Skeletal muscle cell (primary cell): ENCODE measurements at regions not wholly inside any gene's neighbourhood (a gene's known extent, or its start where the extent isn't known, plus 50 kb on each side); places are given as distances from the start of the nearest gene placed in this dataset.
A peak's percentile ranks its signal among the peaks of the same experiment; 100 is the strongest.

Source experiments
- DNase-seq: peaks from one replicate; pipeline ENCODE4 v3.0.0-alpha.2; 2010; ENCODE audit warnings: low read depth
- H3K4me3 ChIP-seq: 2 replicates; pipeline ENCODE4 v1.5.1; 2011; ENCODE audit warnings: low read depth, mild to moderate bottlenecking, control low read depth, low read length, moderate library complexity

DNA sequence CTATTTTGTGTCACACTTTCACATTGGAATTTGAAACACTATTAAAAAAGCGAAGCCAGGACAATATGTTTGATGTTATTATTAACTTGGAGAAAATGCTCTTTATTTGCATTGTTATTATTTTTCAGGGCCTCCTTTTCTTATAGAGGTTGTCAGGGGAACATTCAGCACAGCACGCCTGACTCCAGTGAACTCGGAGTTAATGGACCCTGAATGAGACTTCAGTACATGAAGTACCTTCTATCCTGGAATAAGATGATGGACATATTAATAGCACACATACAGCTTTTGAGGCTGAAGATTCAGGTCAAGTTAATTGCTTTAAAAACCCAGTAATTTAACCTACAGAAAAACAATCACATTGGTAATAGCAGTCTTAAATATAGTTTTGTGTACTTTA, 652.9 kb downstream of the SEMA5A start:
- no peak overlapping the region for H3K4me3 ChIP-seq
- no peak for DNase-seq

DNA sequence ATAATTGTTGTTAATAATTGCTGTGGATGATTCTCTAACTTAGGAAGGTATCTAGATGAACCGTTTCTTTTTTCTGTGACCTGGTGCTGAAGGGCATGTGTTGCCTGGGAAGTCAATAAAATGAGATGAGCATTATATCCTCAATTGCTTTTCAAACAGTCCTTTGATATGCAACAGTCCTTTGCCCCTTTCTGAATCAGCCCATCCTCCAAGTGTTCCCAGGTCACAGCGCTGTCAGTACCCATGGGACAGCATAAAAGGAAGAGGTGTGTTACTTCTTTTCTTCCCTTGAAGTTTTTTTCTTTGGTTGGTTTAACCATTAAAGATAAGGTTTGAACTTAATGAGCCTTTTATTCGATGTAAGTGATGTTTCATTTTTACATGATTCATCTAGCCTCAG, 651.8 kb downstream of the SEMA5A start:
- H3K4me3 ChIP-seq: no peak overlapping the region
- DNase-seq: no peak

DNA sequence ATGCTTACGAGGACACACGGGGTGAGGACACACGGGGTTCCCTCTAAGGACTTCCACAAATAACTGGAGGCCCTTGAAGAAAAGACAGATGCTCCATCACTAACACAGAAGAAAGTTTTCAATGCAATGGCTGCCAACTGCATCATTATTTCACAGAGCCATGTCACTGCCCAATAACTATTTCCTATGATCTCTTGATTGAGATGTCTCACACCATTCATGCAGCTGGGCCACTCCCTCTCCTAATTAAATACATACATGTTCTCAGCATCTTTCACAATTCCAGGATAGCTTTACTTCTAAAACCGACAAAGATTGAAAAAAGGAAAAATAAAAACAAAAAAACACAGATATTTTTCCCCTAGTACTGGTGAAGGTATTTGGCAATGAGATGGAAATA, 650.8 kb downstream of the SEMA5A start:
- no peak for DNase-seq

DNA sequence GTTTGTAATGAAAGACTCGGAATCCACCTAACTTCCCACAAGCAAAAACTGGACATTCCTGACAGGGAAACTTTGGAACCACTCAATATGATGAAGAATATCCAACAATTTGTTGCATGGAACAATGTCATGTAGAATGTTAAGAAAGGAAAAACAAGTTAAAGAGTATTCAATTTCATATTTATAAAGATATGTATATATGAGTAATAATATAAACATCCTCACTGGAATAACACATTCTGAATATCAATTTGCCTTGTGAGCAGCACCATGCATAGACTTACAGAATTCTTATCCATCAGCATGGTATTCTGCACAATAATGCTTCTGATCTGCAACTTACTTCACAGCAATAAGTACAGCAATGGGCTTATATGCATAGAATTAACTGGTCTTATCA, 650.3 kb downstream of the SEMA5A start:
- H3K4me3 ChIP-seq: no peak overlapping the region
- DNase-seq: no peak

More for the DNA sequence above, 650.8 kb downstream of the SEMA5A start:
- H3K4me3 ChIP-seq: no peak overlapping the region

DNA sequence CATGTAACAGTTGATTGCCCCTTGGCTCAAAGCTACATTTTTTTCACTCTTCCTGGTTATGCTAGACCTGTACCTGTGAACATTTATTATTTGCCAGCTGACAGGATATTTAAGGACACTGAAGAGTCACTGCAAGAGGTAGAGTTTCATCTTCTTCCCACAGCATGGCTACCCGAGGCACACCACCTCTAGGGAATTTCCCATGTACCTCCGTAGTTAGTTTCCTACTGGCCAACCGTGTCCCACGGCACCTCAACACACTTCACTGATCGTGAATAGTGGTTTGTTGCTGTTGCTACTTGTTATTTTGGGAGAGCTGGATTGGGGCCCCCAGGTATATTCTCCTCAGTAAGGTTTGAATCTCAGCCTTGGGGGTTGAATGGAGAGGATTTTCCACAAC, 648.6 kb downstream of the SEMA5A start:
- H3K4me3 ChIP-seq: no peak overlapping the region
- DNase-seq: no peak

DNA sequence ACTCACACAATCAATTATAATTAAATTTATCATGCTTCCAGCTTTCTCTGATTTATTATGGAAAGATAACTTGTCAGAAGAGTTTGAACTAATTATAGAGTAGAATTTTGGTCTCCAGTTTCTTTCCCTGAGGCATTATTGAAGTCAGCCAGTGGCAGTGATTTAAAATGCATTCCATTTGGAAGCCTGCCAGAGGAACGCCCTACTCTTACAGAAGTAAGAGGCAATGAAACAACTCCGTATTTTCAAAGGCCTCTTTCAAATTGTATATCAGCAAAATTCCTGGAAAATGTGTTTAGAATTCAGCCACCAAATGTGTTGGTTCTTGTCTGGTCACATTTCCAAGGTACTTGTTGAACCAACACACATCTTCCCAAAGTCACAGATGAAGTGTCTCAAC, 640.9 kb downstream of the SEMA5A start:
- H3K4me3 ChIP-seq: no peak overlapping the region
- DNase-seq: peak; percentile 34

DNA sequence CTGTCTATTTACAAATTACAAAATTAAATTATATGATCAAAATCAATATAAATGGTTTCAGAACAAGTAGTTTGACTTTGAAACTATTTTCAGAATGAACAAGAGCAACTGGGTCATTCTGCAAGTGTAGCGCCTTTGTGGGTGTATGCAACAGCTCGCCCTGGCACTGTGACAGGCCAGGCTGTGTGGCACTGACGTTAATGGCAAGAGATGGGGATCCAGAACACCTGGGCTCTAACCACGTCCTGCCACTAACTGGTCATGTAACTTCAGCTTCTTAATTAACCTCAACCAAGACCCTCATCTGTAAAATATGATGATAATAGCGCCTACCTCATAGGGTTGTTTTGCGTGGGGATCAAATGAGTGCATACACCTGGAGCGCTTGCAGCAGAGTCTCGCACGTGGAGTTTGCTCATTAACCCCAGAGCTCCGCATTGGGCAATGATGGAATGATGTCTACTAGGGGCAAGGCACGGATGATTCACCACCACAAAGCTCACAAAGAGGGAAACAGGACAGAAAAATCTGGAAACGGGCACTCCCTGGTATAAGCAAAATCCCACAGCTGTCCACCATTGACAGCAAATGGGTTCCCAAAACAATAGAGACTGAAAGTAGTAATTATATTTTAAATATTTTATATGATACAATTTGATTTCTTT, 639.4 kb downstream of the SEMA5A start:
- no peak overlapping the region for H3K4me3 ChIP-seq
- DNase-seq: peak; percentile 36

DNA sequence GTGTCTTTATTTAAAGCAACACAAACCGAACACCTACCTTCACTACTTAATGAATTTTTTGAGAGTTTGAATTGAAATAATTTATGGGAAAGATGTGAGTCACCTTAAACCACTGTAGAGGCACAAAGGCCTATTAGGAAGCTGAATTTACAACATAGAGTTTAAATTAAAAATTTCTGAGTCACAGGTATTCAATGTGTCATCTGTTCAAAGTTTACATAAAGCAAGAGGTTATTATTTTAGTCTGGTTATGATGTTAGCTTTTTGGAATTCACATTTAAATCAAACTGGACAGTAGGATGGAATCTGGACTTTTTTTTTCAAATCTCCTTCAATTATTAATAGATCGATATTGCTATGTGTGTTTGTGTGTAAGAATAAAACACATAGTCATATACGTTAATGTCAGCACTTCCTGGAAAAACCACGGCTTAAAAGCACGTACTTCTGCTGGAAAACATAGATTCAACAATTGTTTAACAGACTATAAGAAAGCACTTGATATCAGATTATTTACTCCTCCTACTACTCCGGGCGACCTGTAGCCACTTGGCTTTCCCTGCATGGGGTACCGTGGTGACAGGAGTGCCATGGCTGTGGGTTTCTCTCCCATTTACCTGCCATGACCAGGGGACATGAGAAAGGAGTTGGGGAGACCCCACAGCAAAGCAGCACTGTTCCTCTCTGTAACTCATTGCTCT, 638.6 kb downstream of the SEMA5A start:
- DNase-seq: peak; percentile 31
- H3K4me3 ChIP-seq: no peak overlapping the region

DNA sequence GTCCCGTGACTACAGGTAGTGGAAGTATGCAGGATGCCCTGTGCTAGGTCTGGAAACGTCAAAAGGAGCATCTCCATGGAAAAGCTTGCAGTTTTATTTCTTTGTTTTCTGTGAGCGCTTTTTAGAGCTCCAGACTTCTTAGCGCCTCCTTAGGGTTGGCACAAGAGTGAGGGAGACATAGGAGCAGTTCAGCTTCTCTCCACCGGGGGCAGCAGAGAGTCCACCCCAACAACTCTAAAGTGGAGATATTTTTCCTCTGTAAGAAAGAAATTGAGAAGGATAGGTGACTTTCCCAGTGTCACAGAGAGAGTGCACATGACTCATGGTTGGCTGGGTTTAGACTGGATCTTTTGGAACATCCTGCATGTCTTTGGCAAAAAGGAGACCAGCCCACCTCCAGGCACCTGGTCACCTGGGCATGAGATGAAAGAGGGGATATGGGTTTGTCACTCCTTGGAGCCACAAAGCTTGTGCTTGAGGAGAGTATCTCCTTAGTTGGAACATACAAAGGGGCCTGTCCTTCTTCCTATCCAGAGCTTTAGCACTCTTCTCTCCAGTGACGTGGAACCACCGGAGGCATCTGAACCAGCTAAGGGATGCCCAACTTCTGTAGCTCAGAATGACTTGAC, 637.7 kb downstream of the SEMA5A start:
- DNase-seq: no peak
- H3K4me3 ChIP-seq: no peak overlapping the region

DNA sequence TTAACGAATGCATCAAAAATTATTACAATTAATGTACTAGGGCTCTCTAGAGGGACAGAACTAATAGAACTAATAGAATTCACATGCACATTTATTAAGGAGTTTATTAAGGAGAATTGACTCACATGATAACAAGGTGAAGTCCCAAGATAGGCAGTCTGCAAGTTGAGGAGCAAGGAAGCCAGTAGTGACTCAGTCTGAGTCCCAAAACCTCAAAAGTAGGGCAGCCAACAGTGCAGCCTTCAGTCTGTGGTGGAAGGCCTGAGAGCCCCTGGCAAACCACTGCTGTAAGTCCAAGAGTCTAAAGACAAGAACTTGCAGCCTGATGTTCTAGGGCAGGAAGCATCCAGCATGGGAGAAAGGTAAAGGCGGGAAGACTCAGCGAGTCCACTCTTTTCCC, 633.8 kb downstream of the SEMA5A start:
- no peak for DNase-seq
- H3K4me3 ChIP-seq: no peak overlapping the region

DNA sequence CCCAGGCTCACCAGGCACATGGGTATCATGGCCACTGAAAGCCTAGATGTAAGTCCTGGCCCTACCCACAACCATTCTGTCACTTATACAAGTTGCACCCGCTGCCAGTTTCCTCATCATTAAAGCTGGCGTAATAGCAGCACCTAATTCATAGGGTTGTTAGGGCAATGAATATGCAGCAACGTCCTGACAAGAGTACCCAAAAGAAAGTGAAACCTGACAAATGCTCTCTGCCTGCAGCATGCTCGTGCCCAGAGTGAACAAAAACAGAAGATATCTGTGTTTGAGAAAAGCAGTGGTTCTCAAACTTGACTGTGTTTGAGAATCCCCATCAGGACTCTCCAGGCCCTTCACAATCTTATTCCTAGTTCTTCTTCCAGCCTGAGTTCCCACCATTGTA, 632.4 kb downstream of the SEMA5A start:
- no peak for DNase-seq
- H3K4me3 ChIP-seq: no peak overlapping the region

DNA sequence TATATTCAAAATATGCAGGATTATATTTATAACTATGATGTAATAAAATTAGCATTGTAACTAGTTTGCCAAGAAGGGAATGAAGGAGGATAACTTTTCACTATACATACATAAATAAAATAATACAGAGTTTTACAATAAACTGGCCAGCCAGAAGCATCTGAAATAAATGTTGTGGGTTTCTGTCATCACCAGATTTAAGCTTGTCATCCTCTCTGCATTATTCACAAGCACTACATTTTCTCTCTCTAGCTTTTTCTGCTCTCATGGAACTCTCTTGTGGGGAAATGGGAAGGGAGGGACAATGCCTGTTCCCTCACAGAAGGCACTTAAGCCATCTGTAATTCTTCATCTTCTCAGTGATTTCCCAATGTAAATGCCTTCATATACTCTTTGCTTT, 626.8 kb downstream of the SEMA5A start:
- no peak for DNase-seq
- no peak overlapping the region for H3K4me3 ChIP-seq

DNA sequence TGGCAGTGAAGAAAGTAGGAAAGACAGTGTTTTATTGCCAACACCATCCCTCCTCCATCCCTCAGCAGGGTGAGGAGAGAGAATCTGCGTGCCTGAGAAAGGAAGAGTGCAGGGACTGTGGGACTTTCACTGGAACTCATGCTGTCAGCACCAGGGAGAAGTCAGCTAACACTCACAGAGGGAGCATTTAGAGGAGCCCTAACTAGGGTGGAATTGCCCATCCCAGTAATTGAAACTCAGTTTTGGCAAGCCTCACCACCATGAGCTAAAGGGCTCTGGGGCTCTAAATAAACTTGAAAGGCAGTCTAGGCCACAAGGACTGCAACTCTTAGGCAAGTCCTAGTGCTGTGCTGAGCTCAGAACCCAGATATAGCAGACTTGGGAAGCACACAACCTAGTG, 622.3 kb downstream of the SEMA5A start:
- no peak for DNase-seq
- no peak overlapping the region for H3K4me3 ChIP-seq

DNA sequence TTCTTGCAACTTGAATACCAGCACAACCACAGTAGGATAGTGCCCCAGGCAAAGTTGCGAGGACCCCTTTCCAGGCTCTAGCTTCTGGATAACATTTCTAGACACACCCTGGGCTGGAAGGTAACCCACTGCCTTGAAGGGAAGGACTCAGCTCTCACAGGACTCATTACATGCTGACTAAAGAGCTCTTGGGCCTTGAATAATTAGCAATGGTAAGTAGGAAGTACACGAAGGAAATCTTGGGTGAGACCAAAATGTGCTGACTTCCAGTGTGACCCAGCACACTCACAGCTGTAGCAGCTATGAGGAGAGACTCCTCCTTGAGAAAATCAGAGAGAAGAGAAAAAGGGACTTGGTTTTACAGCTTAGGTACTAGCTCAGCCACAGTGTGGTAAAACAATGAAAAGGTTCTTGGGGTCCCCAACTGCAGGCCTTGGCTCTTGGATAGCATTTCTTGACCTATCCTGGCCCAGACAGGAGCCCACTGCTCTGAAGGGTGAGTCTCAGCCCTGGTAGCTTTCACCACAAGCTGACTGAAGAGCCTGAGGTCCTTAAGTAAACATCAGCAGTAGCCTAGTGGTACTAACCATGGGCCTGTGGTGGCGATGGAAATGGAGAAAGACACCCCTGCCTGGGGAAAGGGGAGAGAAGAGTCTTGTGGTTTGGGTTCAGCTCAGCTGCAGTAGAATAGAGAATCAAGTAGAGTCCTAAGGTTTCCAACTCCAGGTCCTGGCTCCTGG, 621.7 kb downstream of the SEMA5A start:
- no peak overlapping the region for H3K4me3 ChIP-seq
- DNase-seq: no peak

DNA sequence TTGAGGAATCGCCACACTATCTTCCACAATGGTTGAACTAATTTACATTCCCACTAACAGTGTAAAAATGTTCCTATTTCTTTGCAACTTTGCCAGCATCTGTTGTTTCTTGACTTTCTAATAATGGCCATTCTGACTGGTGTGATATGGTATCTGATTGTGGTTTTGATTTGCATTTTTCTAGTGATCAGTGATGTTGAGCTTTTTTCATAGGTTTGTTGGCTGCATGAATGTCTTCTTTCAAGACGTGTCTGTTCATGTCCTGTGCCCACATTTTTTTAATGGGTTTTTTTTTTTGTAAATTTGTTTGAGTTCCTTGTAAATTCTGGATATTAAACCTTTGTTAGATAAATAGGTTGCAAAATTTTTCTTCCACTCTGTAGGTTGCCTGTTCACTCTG, 615.9 kb downstream of the SEMA5A start:
- H3K4me3 ChIP-seq: no peak overlapping the region
- no peak for DNase-seq

DNA sequence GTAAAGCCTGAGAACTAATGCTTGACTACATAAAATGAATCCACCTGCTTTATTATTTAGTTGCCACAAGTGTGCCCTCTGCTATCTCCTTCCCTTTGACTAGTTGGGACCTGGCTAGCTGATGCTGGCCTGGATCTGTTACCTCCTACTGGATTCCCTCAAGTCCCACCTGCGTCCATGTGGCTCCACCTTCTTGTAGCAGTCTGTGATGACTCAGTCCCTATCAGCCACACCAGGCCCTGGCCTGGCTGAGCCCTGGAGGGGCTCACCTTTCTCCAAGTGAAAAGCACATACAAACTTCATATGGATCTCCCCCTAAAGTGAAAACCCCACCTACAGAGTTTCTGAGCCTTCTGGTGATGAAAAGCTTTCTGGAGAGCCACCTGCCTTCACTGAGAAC, 611.4 kb downstream of the SEMA5A start:
- DNase-seq: no peak
- H3K4me3 ChIP-seq: no peak overlapping the region

DNA sequence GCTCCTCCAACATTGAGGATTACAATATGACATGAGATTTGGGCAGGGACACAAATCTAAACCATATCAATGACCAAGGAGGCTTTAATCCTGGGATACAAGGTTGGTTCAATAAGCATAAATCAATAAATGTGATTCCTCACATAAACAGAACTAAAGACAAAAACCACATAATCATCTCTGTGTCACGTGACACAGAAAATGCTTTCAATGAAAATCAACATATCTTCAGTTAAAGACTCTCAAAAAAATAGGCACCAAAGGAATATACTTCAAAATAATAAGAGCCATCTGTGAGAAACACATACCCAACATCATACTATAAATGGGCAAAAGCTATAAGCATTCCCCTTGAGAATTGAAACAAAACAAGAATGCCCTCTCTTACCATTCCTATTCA, 604.9 kb downstream of the SEMA5A start:
- H3K4me3 ChIP-seq: no peak overlapping the region
- DNase-seq: no peak

DNA sequence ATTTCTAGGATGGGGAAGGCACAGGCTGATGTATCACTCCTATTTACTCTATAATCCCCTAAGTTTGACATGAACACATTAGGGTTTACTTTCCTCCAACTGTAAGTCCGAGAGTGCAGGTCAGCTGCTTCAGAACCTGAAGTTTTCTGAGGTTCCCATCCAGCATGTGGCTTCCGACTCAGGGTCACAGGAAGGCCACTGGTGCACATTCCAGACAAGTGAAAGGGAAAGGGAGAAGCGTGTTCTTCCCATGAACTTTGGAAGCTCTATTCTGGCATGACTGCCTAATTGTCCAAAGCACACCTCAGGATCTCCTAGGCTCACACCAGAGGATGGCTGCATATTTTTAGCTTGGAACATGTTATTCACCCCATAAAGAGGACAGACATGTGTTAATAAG, 602.6 kb downstream of the SEMA5A start:
- no peak overlapping the region for H3K4me3 ChIP-seq
- DNase-seq: no peak

DNA sequence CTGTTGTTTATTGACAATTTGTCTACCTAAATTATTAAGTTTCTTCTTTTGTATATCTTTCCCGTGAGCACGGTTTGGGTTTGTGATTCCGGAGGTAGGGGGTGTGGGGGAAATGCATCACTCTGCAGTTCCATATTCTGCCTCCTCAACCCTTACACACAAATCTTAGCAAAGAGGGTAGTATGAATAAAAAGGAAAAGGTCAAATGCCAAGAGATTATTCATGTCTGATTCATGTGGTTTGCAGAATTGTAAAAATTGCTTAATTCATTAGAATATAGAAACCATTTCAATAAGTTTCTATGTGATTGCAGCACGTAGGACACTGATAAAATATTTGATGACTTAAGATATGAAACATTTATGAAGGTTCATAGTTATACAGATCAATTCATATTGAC, 601.9 kb downstream of the SEMA5A start:
- no peak for DNase-seq
- H3K4me3 ChIP-seq: no peak overlapping the region

DNA sequence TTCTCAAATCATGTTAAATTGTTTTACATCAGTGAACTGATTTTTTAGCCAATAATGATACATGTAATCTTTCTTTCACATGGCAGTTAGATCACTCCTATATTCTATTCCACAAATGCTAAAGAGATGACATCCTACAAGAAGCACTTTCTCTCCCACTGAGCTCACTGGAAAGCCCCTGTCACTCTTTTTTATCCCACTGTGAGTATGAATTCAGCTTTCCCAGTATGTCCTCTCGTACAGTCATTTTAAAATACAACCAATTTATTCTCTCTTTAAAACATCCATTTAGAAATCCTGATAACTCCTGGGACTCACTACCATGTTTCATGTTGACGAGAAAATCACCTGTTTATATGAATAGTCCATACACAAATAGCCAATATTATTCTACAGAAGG, 599.9 kb downstream of the SEMA5A start:
- H3K4me3 ChIP-seq: no peak overlapping the region
- no peak for DNase-seq
